ENCODE measurements at regions not wholly inside any gene's neighbourhood (a gene's known extent, or its start where the extent isn't known, plus 50 kb on each side); places are given as distances from the start of the nearest gene placed in this dataset.

DNA sequence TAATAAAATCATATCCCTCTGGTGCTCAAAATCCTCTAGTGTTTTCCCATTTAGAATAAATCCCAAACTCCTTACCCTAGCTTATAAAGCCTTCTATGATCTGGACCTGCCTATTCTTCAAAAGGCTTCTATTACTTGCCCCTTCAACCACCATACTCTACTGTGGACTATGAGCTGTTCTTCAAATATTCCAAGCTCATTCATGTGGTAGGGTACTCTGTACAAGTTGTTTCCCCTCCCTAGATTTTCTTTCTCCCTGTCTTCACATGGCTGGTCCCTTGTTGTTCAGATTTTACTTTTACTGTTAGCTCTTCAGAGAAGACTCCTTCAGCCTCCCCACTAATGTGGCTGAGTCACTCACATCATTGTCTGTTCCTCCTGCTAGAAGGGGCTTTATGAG is 193.2 kb downstream of the OGFRL1 start:
- H3K4me1 ChIP-seq: peaks cover 12 to 22% of the 10 kb centered on the region in 2 donors
- no peaks in the 10 kb centered on the region for H3K9me3 ChIP-seq
- no peaks in the 10 kb centered on the region for H3K36me3 ChIP-seq
- DNase-seq: no peak
- no peaks in the 10 kb centered on the region for H3K27me3 ChIP-seq
- H3K27ac ChIP-seq: no peak overlapping the region
- TF ChIP-seq CTCF (IDR thresholded peaks at IDR 0.05) (no peak), POLR2A (IDR thresholded peaks at IDR 0.05) (no peak)
- intact Hi-C loops (cut with DNase I): no loop called here
- H3K4me3 ChIP-seq (replicated peaks in 1 of 3): no peak overlapping the region

DNA sequence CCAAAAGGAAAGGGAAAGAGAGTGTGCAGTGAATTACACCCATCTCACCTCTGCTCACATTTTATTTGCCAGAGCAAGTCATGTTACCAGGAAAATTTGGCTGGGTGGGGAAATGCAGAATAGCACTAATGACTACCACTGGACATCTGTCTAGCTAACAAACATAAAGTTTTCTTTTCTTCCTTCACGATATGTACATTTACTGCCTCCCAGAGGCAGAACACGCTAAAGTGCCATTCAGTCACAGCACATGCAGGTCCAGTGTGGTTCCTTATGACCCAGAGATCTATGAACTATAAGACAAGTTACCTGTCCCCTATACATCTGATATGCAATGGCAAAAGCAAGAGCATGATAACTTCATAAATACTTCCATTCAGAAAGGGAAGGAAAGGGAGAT is 194.1 kb downstream of the OGFRL1 start:
- DNase-seq: no peak
- Histone ChIP-seq H3K9me3 (no peaks in the 10 kb centered on the region), H3K27ac (no peak overlapping the region), H3K36me3 (no peaks in the 10 kb centered on the region), H3K4me1 (peaks cover 12 to 22% of the 10 kb centered on the region in 2 donors), H3K27me3 (no peaks in the 10 kb centered on the region), H3K4me3 (replicated peaks in 1 of 3) (no peak overlapping the region)
- intact Hi-C loops (cut with DNase I): no loop called here
- TF ChIP-seq POLR2A (IDR thresholded peaks at IDR 0.05) (no peak), CTCF (IDR thresholded peaks at IDR 0.05) (peak in 1 of 6 experiments; percentile 11)
- 76 to 79% methylated on average over 2 of the region's 2 CpGs for WGBS, 2 donors

DNA sequence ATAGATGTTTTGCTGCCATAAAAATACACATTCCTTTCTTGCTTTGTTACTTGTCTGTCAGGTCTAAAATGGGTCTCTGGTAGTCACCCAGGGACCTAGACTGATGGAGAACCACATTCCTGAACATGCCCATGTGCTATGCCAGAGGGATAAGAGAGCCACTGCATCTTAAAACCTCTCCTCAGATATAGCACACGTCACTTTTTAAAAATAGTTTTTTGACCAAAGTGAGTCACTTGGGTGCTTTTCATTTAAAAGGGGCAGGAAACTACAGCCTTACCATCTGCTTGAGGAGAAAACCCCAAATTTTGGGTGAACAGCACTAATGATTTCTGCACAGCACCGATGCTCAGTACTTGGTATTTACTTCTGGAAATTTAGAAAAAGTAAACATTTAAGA is 197.8 kb downstream of the OGFRL1 start:
- no peak for DNase-seq
- TF ChIP-seq POLR2A (IDR thresholded peaks at IDR 0.05): no peak
- TF ChIP-seq CTCF (IDR thresholded peaks at IDR 0.05): no peak
- Histone ChIP-seq H3K4me3 (replicated peaks in 1 of 3) (no peak overlapping the region), H3K36me3 (no peaks in the 10 kb centered on the region), H3K27ac (no peak overlapping the region), H3K27me3 (no peaks in the 10 kb centered on the region), H3K9me3 (no peaks in the 10 kb centered on the region), H3K4me1 (peaks cover 0 to 6% of the 10 kb centered on the region in 2 donors)
- intact Hi-C loops (cut with DNase I): no loop called here
- 89 to 91% methylated on average over 2 of the region's 2 CpGs for WGBS, 2 donors

DNA sequence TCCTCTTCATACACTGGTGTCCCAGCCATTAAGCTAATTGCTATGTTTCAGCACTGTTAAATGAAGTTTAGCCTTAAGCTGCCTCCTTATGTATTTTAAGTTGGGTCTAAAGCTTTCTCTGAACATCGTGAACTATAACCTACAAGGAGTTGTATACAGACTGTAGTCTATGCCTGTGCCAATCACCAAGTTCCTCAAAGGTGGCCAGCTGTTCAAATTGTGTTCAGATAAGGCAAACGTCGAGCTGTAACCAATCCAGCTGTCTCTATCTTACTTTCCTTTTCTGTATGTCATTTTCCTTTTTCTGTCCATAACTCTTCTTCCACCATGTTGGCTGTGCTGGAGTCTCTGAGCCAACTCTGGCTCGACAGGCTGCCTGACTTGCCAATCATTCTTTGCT is 199.6 kb downstream of the OGFRL1 start:
- no peaks in the 10 kb centered on the region for H3K27me3 ChIP-seq
- H3K9me3 ChIP-seq: no peaks in the 10 kb centered on the region
- intact Hi-C loops (cut with DNase I): no loop called here
- 78 to 87% methylated on average over 4 of the region's 4 CpGs for WGBS, 2 donors
- DNase-seq: no peak
- no peak for TF ChIP-seq CTCF (IDR thresholded peaks at IDR 0.05)
- no peak for TF ChIP-seq POLR2A (IDR thresholded peaks at IDR 0.05)
- no peak overlapping the region for H3K4me3 ChIP-seq (replicated peaks in 1 of 3)
- H3K36me3 ChIP-seq: no peaks in the 10 kb centered on the region
- no peak overlapping the region for H3K27ac ChIP-seq
- H3K4me1 ChIP-seq: peaks cover 0 to 6% of the 10 kb centered on the region in 2 donors

DNA sequence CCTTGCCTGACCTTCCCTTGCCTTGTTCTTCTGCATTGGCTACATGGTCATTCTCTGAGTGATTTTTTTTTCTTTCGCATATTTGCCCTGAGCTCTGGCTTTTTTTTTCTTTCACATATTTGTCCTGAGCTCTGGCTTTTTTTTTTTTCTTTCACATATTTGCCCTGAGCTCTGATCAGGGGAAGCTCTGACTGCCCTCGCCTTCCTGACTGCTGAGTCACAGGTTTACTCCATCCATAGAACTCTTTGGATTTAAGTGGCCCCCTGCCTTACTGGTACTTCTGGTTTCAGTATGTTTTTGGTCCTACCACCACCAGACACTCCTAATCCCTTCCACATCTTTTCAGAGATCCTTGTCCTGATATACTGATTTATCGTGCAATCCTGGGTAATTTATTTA is 201.1 kb downstream of the OGFRL1 start:
- intact Hi-C loops (cut with DNase I): no loop called here
- no peak for TF ChIP-seq POLR2A (IDR thresholded peaks at IDR 0.05)
- no peak for TF ChIP-seq CTCF (IDR thresholded peaks at IDR 0.05)
- peak; percentile 37 to 45 for DNase-seq
- no peaks in the 10 kb centered on the region for H3K9me3 ChIP-seq
- H3K27ac ChIP-seq: peak overlapping the region in 1 of 3 donors; percentile 55
- no peaks in the 10 kb centered on the region for H3K27me3 ChIP-seq
- peaks cover 0 to 6% of the 10 kb centered on the region in 2 donors for H3K4me1 ChIP-seq
- 26 to 49% methylated on average over 3 of the region's 3 CpGs for WGBS, 2 donors
- H3K4me3 ChIP-seq (replicated peaks in 1 of 3): no peak overlapping the region
- no peaks in the 10 kb centered on the region for H3K36me3 ChIP-seq

Measured in thyroid gland (tissue), 4 donors.